Urothelium cell line (cell line): ENCODE measurements at regions not wholly inside any gene's neighbourhood (a gene's known extent, or its start where the extent isn't known, plus 50 kb on each side); places are given as distances from the start of the nearest gene placed in this dataset.

Source experiments
- DNase-seq: peaks from one replicate; pipeline ENCODE4 v3.0.0; 2011; ENCODE audit warnings: low spot score, mixed read lengths
- FAIRE-seq: peaks from 2 replicates; lab custom pipeline; 2011; peaks lifted over from hg19 to GRCh38; lab: Jason Lieb, UNC

- FAIRE-seq (no peak), DNase-seq (no peak)
Measured at GRCh38 chr15:46296797-46297196, 662.0 kb downstream of the SQOR start.

DNA sequence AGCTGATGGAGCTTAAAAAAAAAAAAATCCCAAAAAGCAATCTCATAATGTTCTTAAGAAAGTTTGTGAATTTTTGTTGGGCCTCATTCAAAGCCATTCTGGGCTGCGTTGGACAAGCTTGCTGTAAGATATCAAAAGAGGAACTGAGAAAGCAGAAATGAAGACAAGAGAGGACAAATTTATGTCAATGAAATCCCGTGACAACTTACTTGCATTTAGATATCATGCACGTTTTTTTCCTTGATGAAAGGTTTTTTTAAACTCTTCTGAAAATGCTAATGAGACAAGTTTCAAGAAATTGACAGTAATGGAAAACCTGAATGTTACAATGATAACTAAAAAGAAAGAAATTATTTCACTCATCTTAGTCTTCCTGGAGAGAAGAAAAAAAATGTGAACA is 662.9 kb downstream of the SQOR start:
- DNase-seq (no peak), FAIRE-seq (no peak)

GRCh38 chr15:46300716-46301115 is 665.9 kb downstream of the SQOR start:
- DNase-seq (no peak), FAIRE-seq (no peak)

DNA sequence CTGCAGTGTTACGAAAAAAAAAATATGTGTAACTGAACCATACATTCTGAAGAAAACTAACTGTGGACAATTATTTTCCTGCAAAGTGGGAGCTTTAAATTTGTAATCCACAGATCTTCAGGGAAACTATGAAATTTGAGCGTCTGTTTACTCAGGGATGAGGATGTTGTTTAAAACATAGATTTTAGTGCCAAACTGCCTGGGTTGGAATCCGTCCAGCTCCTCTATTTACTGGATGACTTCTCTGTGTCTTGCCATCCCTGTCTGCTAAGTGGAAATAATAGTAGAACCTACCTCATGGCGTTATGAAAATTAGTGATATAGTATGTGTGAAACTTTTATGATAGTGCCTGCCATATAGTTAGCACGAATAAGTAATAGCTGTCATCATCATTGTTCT is 666.5 kb downstream of the SQOR start:
- DNase-seq = no peak
- no peak for FAIRE-seq

DNA sequence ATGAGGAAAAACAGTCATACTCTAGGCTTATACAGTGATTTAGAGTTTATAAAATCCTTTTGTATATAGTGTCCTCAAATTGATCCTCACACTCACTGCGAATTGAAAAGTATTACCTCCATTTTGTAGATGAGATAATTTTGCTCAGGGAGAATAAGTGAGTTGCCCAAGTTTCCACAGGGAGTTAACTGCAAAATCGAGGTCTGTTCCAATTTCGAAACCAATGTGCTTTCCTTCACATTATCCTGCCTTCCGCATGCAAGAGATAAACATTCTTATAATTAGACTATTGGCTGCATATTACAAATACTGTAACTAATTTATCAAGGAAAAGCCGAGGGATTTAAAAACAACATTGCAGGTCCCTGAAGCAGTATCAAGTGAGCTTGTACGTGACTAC is 667.0 kb downstream of the SQOR start:
- FAIRE-seq (no peak), DNase-seq (no peak)

GRCh38 chr15:46304321-46304720 is 669.5 kb downstream of the SQOR start:
- DNase-seq (peak; percentile 15), FAIRE-seq (no peak)

GRCh38 chr15:46307746-46308145 is 672.9 kb downstream of the SQOR start:
- no peak for DNase-seq
- FAIRE-seq = no peak

DNA sequence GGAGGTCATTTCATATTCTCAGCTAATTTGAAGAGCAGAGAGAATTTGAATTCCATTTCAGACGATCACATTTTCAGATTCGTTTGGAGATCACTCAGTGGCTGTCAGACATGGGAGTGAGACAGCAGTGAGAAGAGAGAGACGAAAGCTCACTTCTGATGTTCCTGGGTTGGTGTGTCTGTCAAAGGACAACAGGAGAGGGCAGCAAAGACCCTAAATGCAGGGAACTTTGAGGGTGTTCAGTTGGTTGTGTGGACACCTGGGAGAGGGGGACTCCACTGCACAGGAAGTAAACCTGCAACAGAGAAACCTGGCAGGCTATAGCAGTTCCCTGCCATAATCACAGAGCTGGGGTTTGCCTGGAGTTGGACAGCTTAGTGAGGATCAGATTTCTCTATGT is 675.1 kb downstream of the SQOR start:
- FAIRE-seq (no peak), DNase-seq (no peak)

GRCh38 chr15:46312133-46312740 is 677.4 kb downstream of the SQOR start:
- peak; percentile 46 for DNase-seq
- no peak for FAIRE-seq

GRCh38 chr15:46315434-46315833 is 680.6 kb downstream of the SQOR start:
- FAIRE-seq (no peak), DNase-seq (no peak)

- DNase-seq (no peak), FAIRE-seq (no peak)
Measured at GRCh38 chr15:46316024-46316423, 681.2 kb downstream of the SQOR start.

DNA sequence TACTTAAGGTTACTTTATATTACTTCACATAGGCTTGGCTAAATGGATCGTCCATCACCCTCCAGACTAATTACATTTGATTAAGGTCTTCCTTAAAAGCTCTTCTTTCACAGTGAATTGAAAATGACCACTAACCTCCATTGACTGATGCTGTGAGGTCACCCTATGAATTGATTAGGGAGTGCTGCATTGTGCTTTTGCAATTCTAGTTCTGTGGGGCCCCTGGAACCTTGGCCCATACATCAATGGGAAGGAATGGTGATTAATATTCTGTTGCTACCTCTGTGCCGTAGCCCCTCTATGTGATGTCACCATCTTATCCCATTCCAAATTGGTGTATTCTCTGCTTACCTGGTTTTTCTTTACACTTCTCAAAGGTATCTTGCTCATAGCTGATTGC is 682.2 kb downstream of the SQOR start:
- no peak for FAIRE-seq
- DNase-seq = no peak

DNA sequence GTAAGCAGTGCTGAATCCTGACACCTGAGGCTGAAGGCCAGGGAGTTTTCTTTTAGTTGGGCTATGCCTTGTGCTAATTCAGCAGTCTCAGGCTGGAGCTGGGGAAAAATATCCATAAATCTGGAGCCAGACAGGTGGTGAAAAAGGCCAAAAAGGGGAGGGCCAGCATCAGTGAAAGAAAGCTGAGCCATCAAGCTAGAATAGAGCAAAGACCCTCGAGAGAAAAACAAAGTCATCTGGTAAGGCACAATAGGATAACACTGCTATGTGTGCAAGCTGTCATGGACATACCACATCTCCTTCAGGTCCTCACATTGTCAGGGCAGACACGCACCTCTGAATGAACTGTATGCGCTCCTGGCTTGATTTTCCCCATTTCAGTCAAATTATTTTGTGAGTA is 687.9 kb downstream of the SQOR start:
- DNase-seq (no peak), FAIRE-seq (no peak)

DNA sequence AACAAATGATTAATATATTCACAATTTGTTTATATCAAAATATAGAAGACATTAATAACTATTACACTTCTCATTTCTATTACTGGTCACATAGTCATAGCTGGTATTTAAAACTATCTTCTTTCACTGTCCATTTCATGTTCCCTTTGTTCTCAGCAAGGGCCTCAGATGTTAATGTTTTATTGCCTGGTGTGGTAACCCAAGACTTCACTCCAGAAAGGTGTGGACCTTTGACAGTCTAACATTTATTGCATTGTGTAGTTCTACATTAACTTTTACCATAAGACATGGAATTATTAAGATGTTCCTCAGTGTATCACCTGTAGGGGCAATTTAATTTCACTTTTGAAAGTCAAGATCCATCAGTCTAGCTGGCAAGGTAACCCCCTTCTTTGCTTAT is 691.3 kb downstream of the SQOR start:
- DNase-seq (no peak), FAIRE-seq (no peak)

DNA sequence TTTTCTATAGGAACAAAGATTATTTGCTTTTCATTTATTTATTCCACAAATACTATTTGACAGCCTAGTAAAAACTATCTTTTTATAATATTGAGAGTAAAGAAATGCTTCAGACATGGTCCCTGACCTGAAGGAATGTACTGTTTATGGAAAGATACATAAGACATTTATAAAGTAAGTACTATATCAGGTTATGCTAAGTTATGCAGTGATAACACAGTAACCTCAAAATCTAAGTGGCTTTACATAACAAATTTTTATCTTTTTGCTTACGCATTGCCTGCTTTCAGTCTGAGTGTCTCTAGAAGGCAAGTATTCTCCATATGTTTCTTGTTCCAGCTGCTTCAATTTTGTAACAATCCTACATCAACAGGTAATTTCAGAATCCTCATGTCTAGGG is 694.0 kb downstream of the SQOR start:
- no peak for FAIRE-seq
- DNase-seq = no peak

DNA sequence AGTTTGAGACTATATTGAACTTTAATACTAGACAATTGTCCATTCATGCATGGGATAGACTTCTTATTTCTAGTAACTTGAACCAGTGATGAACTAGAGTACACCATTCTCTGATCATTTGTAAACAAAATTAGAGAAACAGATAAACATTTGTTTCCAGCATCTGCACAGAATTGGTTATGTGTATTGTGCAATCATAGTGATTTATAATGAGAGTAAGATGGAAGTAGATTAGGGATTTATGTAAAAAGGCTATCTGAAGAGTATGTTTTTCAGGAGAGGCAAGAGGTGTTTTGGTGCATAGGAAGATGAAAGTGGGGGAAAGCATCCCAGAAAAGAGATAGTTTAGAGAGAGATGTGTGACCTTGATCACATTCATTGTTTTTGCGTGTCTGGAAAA is 695.0 kb downstream of the SQOR start:
- DNase-seq = no peak
- FAIRE-seq = no peak

DNA sequence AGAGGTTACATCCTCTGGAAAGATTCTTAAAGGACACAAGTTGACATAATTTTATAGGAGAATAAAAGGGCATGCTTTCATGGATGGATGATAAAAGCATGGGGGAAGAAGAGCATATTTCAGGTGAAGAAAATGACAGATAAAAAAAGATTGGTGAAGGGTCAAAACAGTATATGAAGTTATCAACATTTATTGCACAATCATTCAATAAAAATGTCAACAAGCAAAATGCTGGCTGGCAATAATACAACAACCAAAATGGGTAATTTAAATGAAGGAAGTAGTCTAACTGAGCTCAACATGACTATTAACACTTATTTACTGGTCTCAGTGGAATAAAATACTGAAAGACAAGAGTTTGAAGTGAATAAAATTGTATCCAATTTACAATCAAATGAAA is 696.7 kb downstream of the SQOR start:
- no peak for DNase-seq
- no peak for FAIRE-seq

- DNase-seq (no peak), FAIRE-seq (no peak)
Measured at GRCh38 chr15:46343196-46343935, 708.5 kb downstream of the SQOR start.

GRCh38 chr15:46344115-46344724 is 709.4 kb downstream of the SQOR start:
- DNase-seq (no peak), FAIRE-seq (no peak)

DNA sequence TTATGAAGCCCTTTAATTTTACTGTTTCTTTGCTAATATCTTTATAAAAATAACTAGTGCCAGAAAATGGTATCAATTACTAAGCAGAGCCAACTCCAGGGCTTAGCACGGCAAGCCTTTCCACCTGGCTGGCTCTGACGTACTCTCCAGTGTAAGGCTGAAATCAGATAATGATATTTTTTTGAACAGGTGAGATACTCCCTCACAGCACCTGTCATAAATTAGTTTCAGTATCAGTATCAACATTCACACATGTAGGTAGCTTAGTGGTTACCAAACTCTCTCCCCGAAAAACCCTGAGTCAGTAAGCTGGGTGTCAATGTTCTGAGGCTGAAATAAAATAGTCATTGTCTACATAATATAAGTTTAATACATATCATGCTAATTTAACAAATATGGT is 710.1 kb downstream of the SQOR start:
- no peak for DNase-seq
- FAIRE-seq = no peak

DNA sequence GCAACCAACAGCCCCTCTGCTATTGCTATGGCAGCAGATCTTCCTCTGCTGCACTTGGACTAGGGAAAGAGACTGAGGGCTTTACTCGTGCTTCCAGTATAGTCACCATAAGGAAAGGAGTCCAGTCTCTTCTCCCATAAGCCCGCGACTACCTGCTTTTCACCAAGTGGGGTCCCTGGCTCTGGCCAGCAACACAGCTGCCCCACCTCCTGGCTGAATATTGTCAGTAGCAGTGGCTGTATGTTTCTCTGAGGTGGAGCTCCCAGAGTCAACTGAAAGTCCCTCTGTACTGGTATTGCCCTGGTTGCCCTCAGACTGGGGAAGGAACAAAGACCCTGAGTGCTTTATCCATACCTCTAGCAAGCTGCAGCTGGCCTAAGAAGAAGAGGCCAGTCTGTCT is 719.6 kb downstream of the SQOR start:
- DNase-seq = no peak

GRCh38 chr15:46365572-46365971 is 730.7 kb downstream of the SQOR start:
- DNase-seq (no peak), FAIRE-seq (no peak)

More for the DNA sequence above, 719.6 kb downstream of the SQOR start:
- no peak for FAIRE-seq
